SU-DHL-6 (cell line): ENCODE measurements at regions not wholly inside any gene's neighbourhood (a gene's known extent, or its start where the extent isn't known, plus 50 kb on each side); places are given as distances from the start of the nearest gene placed in this dataset.

ENCODE experiments used
- CTCF ChIP-seq: fragments of 200-600 bp; sonication (generic); IDR thresholded peaks from one replicate; pipeline ENCODE4 v1.5.1; 2017; ENCODE audit warnings: antibody characterized with exemption, mild to moderate bottlenecking, low read length, moderate library complexity; ENCODE audit not compliant: insufficient read depth, poor library complexity, severe bottlenecking
- EZH2phosphoT487 ChIP-seq: fragments of 200-600 bp; sonication (generic), shearing (Covaris generic); conservative IDR thresholded peaks from 2 replicates; pipeline ENCODE4 v1.6.1; 2018; ENCODE audit warnings: mild to moderate bottlenecking, antibody characterized with exemption, low read length, moderate library complexity, mixed read lengths

GRCh38 chr5:138686668-138687067 lies 66.6 kb upstream of the CTNNA1 start:
- TF ChIP-seq CTCF, result no peak
- no peak for TF ChIP-seq EZH2phosphoT487
